GM18505 (cell line): ENCODE measurements at regions not wholly inside any gene's neighbourhood (a gene's known extent, or its start where the extent isn't known, plus 50 kb on each side); places are given as distances from the start of the nearest gene placed in this dataset.
"Not testable (repeated sequence)": the region's sequence is repeated elsewhere in the genome, so short reads cannot be mapped to it uniquely, and the experiment has no call there.

Experiments
- ATAC-seq: cut with Tn5 transposase; IDR thresholded peaks from one replicate; pipeline ENCODE4 v1.9.1; 2021; ENCODE audit not compliant: unreplicated experiment
- POLR2A ChIP-seq: IDR thresholded peaks from 4 replicates; pipeline ENCODE4 v1.6.1; 2011; ENCODE audit warnings: borderline replicate concordance; ENCODE audit not compliant: insufficient read depth, insufficient read length; ENCODE audit errors: extremely low read depth

DNA sequence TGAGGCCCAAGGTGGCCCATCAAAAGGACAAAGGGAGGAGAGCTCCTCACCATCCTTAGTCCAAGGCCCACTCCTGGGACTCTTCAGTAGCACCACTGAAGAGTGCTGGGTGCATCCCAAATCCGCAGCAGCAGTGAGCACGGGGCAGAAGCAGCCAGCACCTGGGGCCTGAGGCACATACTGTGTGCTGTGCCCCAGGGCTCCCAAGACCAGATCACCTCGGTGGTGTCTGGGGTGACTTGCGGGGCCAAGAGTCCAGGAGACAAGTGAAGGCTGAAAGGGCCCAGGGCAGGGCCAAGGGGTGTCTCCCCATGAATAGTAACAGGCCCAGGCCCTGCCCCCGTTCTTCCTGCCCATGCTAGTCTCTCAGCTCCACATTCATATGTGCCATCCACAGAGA, 59.9 kb upstream of the INSIG1 start:
- no peak for ATAC-seq
- no peak for TF ChIP-seq POLR2A

DNA sequence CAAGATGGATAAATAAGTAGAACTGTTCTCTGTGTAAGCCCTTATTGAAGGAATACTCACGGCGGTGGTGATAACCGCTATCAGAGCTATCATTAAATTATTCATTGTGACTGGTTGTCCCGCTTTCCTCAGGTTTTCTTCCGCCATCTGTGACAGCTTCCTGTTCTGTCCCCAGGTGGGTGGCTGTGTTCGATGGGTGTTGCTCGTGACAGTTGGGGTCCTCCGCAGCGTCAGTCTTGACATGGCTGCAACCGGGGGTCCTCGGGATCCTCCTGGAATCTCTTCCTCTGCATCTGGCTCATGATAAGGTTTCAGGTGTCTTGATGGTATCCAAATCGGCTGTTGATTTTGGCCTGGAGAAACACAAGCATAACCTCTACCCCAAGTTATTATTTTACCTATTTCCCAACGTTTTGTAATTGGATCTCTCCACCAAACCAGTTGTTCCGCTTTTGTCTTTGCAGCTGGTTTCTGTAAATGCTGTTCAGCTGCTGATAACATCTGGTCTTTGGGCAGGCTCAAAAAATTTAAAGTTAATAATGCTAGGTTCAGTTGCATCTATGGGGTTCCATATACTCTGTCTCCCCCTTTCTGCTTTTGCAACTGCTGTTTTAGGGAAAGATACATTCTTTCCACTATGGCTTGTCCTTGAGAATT, 58.1 kb upstream of the INSIG1 start:
- not testable (repeated sequence) for ATAC-seq

DNA sequence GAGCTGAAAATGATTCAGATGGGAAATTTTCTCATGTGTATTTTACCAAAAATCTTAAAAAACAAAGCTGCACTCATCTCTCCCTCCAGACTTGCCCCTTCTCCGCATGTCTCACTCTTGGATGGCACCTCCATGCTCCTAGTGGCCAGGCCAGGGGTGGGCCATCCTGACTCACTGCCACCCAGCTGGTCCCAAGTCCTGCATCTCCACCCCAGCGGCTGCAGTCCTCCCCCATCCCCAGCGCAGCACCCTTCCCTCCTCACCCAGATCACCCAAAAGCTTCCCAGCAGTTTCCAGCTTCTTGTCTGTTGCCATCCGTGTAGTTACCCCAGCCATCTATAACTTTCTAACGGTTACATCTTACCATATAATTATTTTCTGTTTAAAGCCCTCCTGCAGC, 53.0 kb upstream of the INSIG1 start:
- no peak for TF ChIP-seq POLR2A
- no peak for ATAC-seq

DNA sequence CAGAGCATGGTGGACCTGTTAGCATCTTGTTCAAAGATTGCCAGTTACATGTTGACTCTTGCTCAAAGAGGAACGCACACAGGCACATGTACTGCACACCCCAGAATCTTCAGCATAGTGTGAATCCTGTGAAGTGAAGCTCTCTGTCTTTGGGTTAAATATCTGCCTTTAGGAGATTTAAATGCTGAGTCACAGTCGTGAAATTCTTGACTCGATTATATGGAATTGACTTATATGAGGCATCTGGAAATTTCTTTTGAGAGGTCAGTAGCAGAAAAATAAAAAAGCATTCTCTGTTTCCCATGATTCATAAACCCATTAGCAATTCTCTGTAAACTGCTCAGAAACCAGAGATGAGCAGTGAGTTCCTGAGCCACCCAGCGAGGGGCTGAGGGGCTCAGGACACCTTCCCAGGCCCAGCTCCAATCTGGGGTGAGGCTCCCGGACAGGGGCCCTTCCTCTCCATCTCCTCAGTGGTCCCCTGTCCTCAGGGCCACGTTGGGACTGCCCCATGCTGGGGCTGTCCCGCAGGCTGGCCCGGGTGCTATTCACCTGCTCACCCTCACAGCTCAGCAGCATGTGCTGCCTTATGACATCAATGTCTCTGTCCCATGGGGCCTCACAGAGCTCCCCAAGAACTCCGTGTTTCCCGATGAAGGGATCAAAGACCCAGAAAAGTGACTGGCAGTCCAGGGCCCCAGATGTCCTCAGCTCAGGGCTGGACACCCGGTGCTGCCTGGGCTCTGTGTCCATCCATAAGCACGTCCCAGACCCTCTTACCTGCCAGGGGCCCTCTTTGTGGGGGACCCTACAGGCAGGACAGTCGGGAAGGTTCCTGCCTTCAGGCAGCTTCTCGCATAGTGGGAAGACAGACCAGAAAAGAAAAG, 50.0 kb upstream of the INSIG1 start:
- no peak for ATAC-seq
- no peak for TF ChIP-seq POLR2A
